ENCODE measurements at regions not wholly inside any gene's neighbourhood (a gene's known extent, or its start where the extent isn't known, plus 50 kb on each side); places are given as distances from the start of the nearest gene placed in this dataset.
A peak's percentile ranks its signal among the peaks of the same experiment; 100 is the strongest.
"Not testable (repeated sequence)": the region's sequence is repeated elsewhere in the genome, so short reads cannot be mapped to it uniquely, and the experiment has no call there.

GRCh38 chr6:25181923-25182322 is 97.3 kb upstream of the CARMIL1 start:
- no peak for DNase-seq (ENCODE audit: low read depth)

GRCh38 chr6:25186919-25187318 is 92.3 kb upstream of the CARMIL1 start:
- DNase-seq (ENCODE audit: low read depth): no peak

- no peak for DNase-seq (ENCODE audit: low read depth)
These were observed 90.9 kb upstream of the CARMIL1 start for GRCh38 chr6:25188232-25188631.

GRCh38 chr6:25192590-25193459 is 86.3 kb upstream of the CARMIL1 start:
- no peak for DNase-seq (ENCODE audit: low read depth)

GRCh38 chr6:25193460-25194171 is 85.6 kb upstream of the CARMIL1 start:
- DNase-seq (ENCODE audit: low read depth): no peak

GRCh38 chr6:25194172-25194678 is 84.9 kb upstream of the CARMIL1 start:
- DNase-seq (ENCODE audit: low read depth): no peak

- DNase-seq (ENCODE audit: low read depth): no peak
These were observed 82.7 kb upstream of the CARMIL1 start for GRCh38 chr6:25196464-25196863.

- DNase-seq (ENCODE audit: low read depth): no peak
These were observed 82.1 kb upstream of the CARMIL1 start for GRCh38 chr6:25197111-25197510.

GRCh38 chr6:25199544-25199943 is 79.6 kb upstream of the CARMIL1 start:
- DNase-seq (ENCODE audit: low read depth): no peak

GRCh38 chr6:25202504-25202903 is 76.7 kb upstream of the CARMIL1 start:
- no peak for DNase-seq (ENCODE audit: low read depth)

GRCh38 chr6:25205629-25206028 is 73.5 kb upstream of the CARMIL1 start:
- no peak for DNase-seq (ENCODE audit: low read depth)

- DNase-seq (ENCODE audit: low read depth): not testable (repeated sequence)
These were observed 71.6 kb upstream of the CARMIL1 start for GRCh38 chr6:25207453-25208155.

GRCh38 chr6:25215881-25216280 is 63.3 kb upstream of the CARMIL1 start:
- DNase-seq (ENCODE audit: low read depth): no peak

GRCh38 chr6:25217302-25217701 is 61.9 kb upstream of the CARMIL1 start:
- DNase-seq (ENCODE audit: low read depth): no peak

GRCh38 chr6:25217829-25218228 is 61.3 kb upstream of the CARMIL1 start:
- no peak for DNase-seq (ENCODE audit: low read depth)

- no peak for DNase-seq (ENCODE audit: low read depth)
These were observed 60.8 kb upstream of the CARMIL1 start for GRCh38 chr6:25218346-25218745.

GRCh38 chr6:25219216-25219916 is 59.8 kb upstream of the CARMIL1 start:
- no peak for DNase-seq (ENCODE audit: low read depth)

- no peak for DNase-seq (ENCODE audit: low read depth)
These were observed 59.3 kb upstream of the CARMIL1 start for GRCh38 chr6:25219917-25220278.

- no peak for DNase-seq (ENCODE audit: low read depth)
These were observed 58.3 kb upstream of the CARMIL1 start for GRCh38 chr6:25220857-25221256.

- DNase-seq (ENCODE audit: low read depth): no peak
These were observed 57.0 kb upstream of the CARMIL1 start for GRCh38 chr6:25222006-25222678.

GRCh38 chr6:25223490-25223991 is 55.6 kb upstream of the CARMIL1 start:
- DNase-seq (ENCODE audit: low read depth): peak; percentile 25
